A549 (cell line): ENCODE measurements at regions not wholly inside any gene's neighbourhood (a gene's known extent, or its start where the extent isn't known, plus 50 kb on each side); places are given as distances from the start of the nearest gene placed in this dataset.

ENCODE experiments used
- ATAC-seq, 2 experiments: fragments of 200-7000 bp in 1 of 2; fragments of >200 bp in 1 of 2; cut with Nextera tagmentation in 1 of 2; cut with Tn5 transposase in 1 of 2; 3 replicates each; pipeline versions ENCODE4 v1.8.0 to v1.9.1; 2018 to 2020; ENCODE audit warnings: mild to moderate bottlenecking in 1 of 2, moderate library complexity in 1 of 2
- CTCF ChIA-PET: fragments of 300-600 bp; sonication (Branson Sonifier 250); formaldehyde crosslinking; extraction: SDS; loops from one replicate; lab custom pipeline; 2021; ENCODE audit warnings: antibody characterized with exemption, inconsistent platforms; lab: Yijun Ruan, JAX
- POLR2A ChIA-PET: fragments of 350-600 bp; formaldehyde crosslinking; extraction: SDS; loops from one replicate; lab custom pipeline; 2021; ENCODE audit warnings: antibody characterized with exemption, inconsistent platforms; lab: Yijun Ruan, JAX
- DNase-seq, 2 experiments: peaks; one replicate each; pipeline versions ENCODE4 v3.0.0 to v3.0.0-alpha.2; 2011 to 2016; ENCODE audit warnings: low read depth in 1 of 2, low spot score in 1 of 2
- FAIRE-seq: peaks from 2 replicates; lab custom pipeline; 2011; peaks lifted over from hg19 to GRCh38; lab: Jason Lieb, UNC
- H3K27ac ChIP-seq, 2 experiments: fragments of >200 bp; sonication (Bioruptor Twin); formaldehyde crosslinking; 3 replicates each; pipeline ENCODE4 v1.5.1; 2016 to 2017
- H3K4me1 ChIP-seq: fragments of >200 bp; sonication (Bioruptor Twin); formaldehyde crosslinking; 3 replicates; pipeline ENCODE4 v1.6.1; 2016
- H3K4me2 ChIP-seq: fragments of >200 bp; sonication (Bioruptor Twin); formaldehyde crosslinking; 3 replicates; pipeline ENCODE4 v1.6.1; 2016
- H3K4me3 ChIP-seq: fragments of >200 bp; sonication (Bioruptor Twin); formaldehyde crosslinking; 3 replicates; pipeline ENCODE4 v1.5.1; 2016
- H3K9me3 ChIP-seq: fragments of >200 bp; sonication (Bioruptor Twin); formaldehyde crosslinking; 3 replicates; pipeline ENCODE4 v1.6.1; 2016
- BCL3 ChIP-seq: fragments of >200 bp; sonication (Bioruptor Twin); formaldehyde crosslinking; IDR thresholded peaks from 3 replicates; pipeline ENCODE4 v1.6.1; 2016
- CBX8 ChIP-seq: fragments of 200-600 bp; sonication (generic); IDR thresholded peaks from 2 replicates; pipeline ENCODE4 v1.6.1; 2016
- CHD4 ChIP-seq: fragments of 200-600 bp; sonication (generic); IDR thresholded peaks from 2 replicates; pipeline ENCODE4 v1.6.1; 2016; ENCODE audit warnings: antibody characterized with exemption, mild to moderate bottlenecking, borderline replicate concordance
- EHF ChIP-seq: fragments of 250-450 bp; sonication (Bioruptor Pico); IDR thresholded peaks from 2 replicates; pipeline ENCODE4 v1.5.0; 2020; ENCODE audit warnings: mild to moderate bottlenecking
- EHMT2 ChIP-seq: fragments of 200-600 bp; sonication (generic); IDR thresholded peaks from 2 replicates; pipeline ENCODE4 v1.6.1; 2016; ENCODE audit warnings: antibody characterized with exemption, low read depth, mild to moderate bottlenecking, moderate library complexity
- ESRRA ChIP-seq: fragments of 150-350 bp; IDR thresholded peaks from 2 replicates; pipeline ENCODE4 v1.6.1; 2014; ENCODE audit warnings: mild to moderate bottlenecking, low read length, borderline replicate concordance
- FOSL2 ChIP-seq, 2 experiments: fragments of 450-650 bp in 1 of 2; fragments of >200 bp in 1 of 2; sonication (Bioruptor Twin) in 1 of 2; formaldehyde crosslinking; IDR thresholded peaks; 2 replicates each; pipeline versions ENCODE4 v1.5.0 to v1.6.1; 2016 to 2020; ENCODE audit warnings: mild to moderate bottlenecking in 1 of 2, moderate library complexity in 1 of 2
- FOXS1 ChIP-seq: fragments of 250-450 bp; sonication (Bioruptor Pico); IDR thresholded peaks from 2 replicates; pipeline ENCODE4 v1.5.0; 2020; ENCODE audit warnings: mild to moderate bottlenecking, moderate library complexity
- HDAC2 ChIP-seq: fragments of 200-600 bp; sonication (generic); IDR thresholded peaks from 2 replicates; pipeline ENCODE4 v1.6.1; 2016
- HMGXB4 ChIP-seq: fragments of 250-450 bp; sonication (Bioruptor Pico); IDR thresholded peaks from 2 replicates; pipeline ENCODE4 v1.5.0; 2021; ENCODE audit warnings: mild to moderate bottlenecking, moderate library complexity, borderline replicate concordance
- JUN ChIP-seq, 2 experiments: fragments of >200 bp; sonication (Bioruptor Twin); formaldehyde crosslinking; IDR thresholded peaks; 2 replicates in 1 of 2; 3 replicates in 1 of 2; pipeline ENCODE4 v1.6.1; 2016 to 2017
- JUNB ChIP-seq: fragments of >200 bp; sonication (Bioruptor Twin); formaldehyde crosslinking; IDR thresholded peaks from 2 replicates; pipeline ENCODE4 v1.6.1; 2016
- KDM1A ChIP-seq: fragments of 200-600 bp; sonication (generic); IDR thresholded peaks from 2 replicates; pipeline ENCODE4 v1.6.1; 2016; ENCODE audit warnings: low read depth, mild to moderate bottlenecking
- KDM5A ChIP-seq: fragments of 200-600 bp; sonication (generic); IDR thresholded peaks from 2 replicates; pipeline ENCODE4 v1.6.1; 2016; ENCODE audit warnings: antibody characterized with exemption, mild to moderate bottlenecking
- MAFK ChIP-seq: fragments of 450-650 bp; IDR thresholded peaks from 2 replicates; pipeline ENCODE4 v1.6.1; 2014; ENCODE audit not compliant: partially characterized antibody
- NFE2L2 ChIP-seq: fragments of 150-350 bp; conservative IDR thresholded peaks from 2 replicates; pipeline ENCODE4 v1.6.1; 2014; ENCODE audit warnings: low read length
- POLR2A ChIP-seq: IDR thresholded peaks from 2 replicates; pipeline ENCODE4 v1.6.1; 2012; ENCODE audit warnings: mild to moderate bottlenecking, low read length
- POLR2AphosphoS2 ChIP-seq: conservative IDR thresholded peaks from 2 replicates; pipeline ENCODE4 v1.6.1; 2012; ENCODE audit warnings: low read length, improper control_type of control experiment, inconsistent platforms
- REST ChIP-seq: fragments of 200-600 bp; sonication (generic); IDR thresholded peaks from 2 replicates; pipeline ENCODE4 v1.6.1; 2016; ENCODE audit warnings: antibody characterized with exemption, mild to moderate bottlenecking, moderate library complexity
- RFX5 ChIP-seq: fragments of 450-650 bp; IDR thresholded peaks from 2 replicates; pipeline ENCODE4 v1.7.1; 2014; ENCODE audit warnings: antibody characterized with exemption, mild to moderate bottlenecking, moderate library complexity
- USF2 ChIP-seq: fragments of 450-650 bp; IDR thresholded peaks from 2 replicates; pipeline ENCODE4 v1.6.1; 2014; ENCODE audit warnings: antibody characterized with exemption
- ZC3H11A ChIP-seq: fragments of 450-650 bp; IDR thresholded peaks from 2 replicates; pipeline ENCODE4 v1.6.1; 2014; ENCODE audit warnings: antibody characterized with exemption, mild to moderate bottlenecking
- ZSCAN20 ChIP-seq: fragments of 250-450 bp; sonication (Bioruptor Pico); IDR thresholded peaks from 2 replicates; pipeline ENCODE4 v1.8.0; 2022; ENCODE audit warnings: mild to moderate bottlenecking, moderate library complexity
- WGBS: methylation state at CpG from one replicate; pipeline ENCODE4 v1.1.6; 2017; ENCODE audit errors: missing lambda C conversion rate; 5-methylcytosine and 5-hydroxymethylcytosine counted together
- TF ChIP-seq, protein P1 (sequence below): IDR thresholded peaks from 2 replicates; pipeline ENCODE4 v1.6.1; 2012; ENCODE audit warnings: low read depth, borderline replicate concordance
- TF ChIP-seq, protein P2 (sequence below): fragments of >200 bp; sonication (Bioruptor Twin); formaldehyde crosslinking; IDR thresholded peaks from 3 replicates; pipeline ENCODE4 v1.5.1; 2016
- TF ChIP-seq, protein P3 (sequence below): fragments of 250-450 bp; sonication (Bioruptor Pico); IDR thresholded peaks from 2 replicates; pipeline ENCODE4 v1.5.0; 2020; ENCODE audit warnings: low read depth, mild to moderate bottlenecking, moderate library complexity

- Histone ChIP-seq H3K27ac (no peak overlapping the region), H3K4me2 (no peak overlapping the region), H3K4me1 (no peaks in the 10 kb centered on the region), H3K9me3 (peaks cover 19% of the 10 kb centered on the region), H3K4me3 (no peak overlapping the region)
- ATAC-seq, result no peak
- no peak for DNase-seq
- no peak for FAIRE-seq
- POLR2A ChIA-PET, result no interaction called here
- CTCF ChIA-PET, result no interaction called here
- TF ChIP-seq, protein P1, sequence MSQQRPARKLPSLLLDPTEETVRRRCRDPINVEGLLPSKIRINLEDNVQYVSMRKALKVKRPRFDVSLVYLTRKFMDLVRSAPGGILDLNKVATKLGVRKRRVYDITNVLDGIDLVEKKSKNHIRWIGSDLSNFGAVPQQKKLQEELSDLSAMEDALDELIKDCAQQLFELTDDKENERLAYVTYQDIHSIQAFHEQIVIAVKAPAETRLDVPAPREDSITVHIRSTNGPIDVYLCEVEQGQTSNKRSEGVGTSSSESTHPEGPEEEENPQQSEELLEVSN, result no peak
- TF ChIP-seq HMGXB4 (CRISPR knock-in tag), result no peak
- TF ChIP-seq REST, result no peak
- TF ChIP-seq, protein P2, sequence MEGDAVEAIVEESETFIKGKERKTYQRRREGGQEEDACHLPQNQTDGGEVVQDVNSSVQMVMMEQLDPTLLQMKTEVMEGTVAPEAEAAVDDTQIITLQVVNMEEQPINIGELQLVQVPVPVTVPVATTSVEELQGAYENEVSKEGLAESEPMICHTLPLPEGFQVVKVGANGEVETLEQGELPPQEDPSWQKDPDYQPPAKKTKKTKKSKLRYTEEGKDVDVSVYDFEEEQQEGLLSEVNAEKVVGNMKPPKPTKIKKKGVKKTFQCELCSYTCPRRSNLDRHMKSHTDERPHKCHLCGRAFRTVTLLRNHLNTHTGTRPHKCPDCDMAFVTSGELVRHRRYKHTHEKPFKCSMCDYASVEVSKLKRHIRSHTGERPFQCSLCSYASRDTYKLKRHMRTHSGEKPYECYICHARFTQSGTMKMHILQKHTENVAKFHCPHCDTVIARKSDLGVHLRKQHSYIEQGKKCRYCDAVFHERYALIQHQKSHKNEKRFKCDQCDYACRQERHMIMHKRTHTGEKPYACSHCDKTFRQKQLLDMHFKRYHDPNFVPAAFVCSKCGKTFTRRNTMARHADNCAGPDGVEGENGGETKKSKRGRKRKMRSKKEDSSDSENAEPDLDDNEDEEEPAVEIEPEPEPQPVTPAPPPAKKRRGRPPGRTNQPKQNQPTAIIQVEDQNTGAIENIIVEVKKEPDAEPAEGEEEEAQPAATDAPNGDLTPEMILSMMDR, result no peak
- no peak for TF ChIP-seq HDAC2
- no peak for TF ChIP-seq EHF
- TF ChIP-seq ZSCAN20, result no peak
- no peak for TF ChIP-seq POLR2A
- no peak for TF ChIP-seq ESRRA
- TF ChIP-seq MAFK, result no peak
- TF ChIP-seq JUN (IDR thresholded peaks at IDR 0.05), result no peak
- no peak for TF ChIP-seq POLR2AphosphoS2
- no peak for TF ChIP-seq NFE2L2
- TF ChIP-seq CBX8, result no peak
- no peak for TF ChIP-seq USF2
- no peak for TF ChIP-seq FOXS1
These were observed 603.1 kb downstream of the ZEB2 start for GRCh38 chr2:143916781-143917180.

GRCh38 chr2:143909577-143910353, 610.2 kb downstream of the ZEB2 start:
- H3K4me1 ChIP-seq, result no peaks in the 10 kb centered on the region
- no peaks in the 10 kb centered on the region for H3K9me3 ChIP-seq
- no peak overlapping the region for H3K27ac ChIP-seq
- FAIRE-seq (no peak), DNase-seq (no peak), ATAC-seq (no peak)
- ChIA-PET POLR2A (no interaction called here), CTCF (no interaction called here)
- WGBS, result 45% methylated on average over 13 of the region's 13 CpGs
- no peak overlapping the region for H3K4me3 ChIP-seq
- H3K4me2 ChIP-seq, result no peak overlapping the region
- no peak for TF ChIP-seq CHD4
- TF ChIP-seq ZC3H11A, result no peak
- TF ChIP-seq ZSCAN20, result no peak
- TF ChIP-seq JUNB, result no peak
- no peak for TF ChIP-seq ESRRA
- TF ChIP-seq KDM1A, result no peak
- TF ChIP-seq MAFK, result no peak
- no peak for TF ChIP-seq USF2
- no peak for TF ChIP-seq KDM5A
- TF ChIP-seq RFX5, result no peak
- TF ChIP-seq, protein P3, sequence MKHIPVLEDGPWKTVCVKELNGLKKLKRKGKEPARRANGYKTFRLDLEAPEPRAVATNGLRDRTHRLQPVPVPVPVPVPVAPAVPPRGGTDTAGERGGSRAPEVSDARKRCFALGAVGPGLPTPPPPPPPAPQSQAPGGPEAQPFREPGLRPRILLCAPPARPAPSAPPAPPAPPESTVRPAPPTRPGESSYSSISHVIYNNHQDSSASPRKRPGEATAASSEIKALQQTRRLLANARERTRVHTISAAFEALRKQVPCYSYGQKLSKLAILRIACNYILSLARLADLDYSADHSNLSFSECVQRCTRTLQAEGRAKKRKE (CRISPR knock-in tag), result no peak
- TF ChIP-seq EHMT2, result no peak
- TF ChIP-seq BCL3, result no peak
- no peak for TF ChIP-seq FOSL2 (IDR thresholded peaks at IDR 0.05)
- TF ChIP-seq FOSL2 (CRISPR knock-in tag; IDR thresholded peaks at IDR 0.05), result no peak
